ENCODE measurements at regions not wholly inside any gene's neighbourhood (a gene's known extent, or its start where the extent isn't known, plus 50 kb on each side); places are given as distances from the start of the nearest gene placed in this dataset.

DNA sequence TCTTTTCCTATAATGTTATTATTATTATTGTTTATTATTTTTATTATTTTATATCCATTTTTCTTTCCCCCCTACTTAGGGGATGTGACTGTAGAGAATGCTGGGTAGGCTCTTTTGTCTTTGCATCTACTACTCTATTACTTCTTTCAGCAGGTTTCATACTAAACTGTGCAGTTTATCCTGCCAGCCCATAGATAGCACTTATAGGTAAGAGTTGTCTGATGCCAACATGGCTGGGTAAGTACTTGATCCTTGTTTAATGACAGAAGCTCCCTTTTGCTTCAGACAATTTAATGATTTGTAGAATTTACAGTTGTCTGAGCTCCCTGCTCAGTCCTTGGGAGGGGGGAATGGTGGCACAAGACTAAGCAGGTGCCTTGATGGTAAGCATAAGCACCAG, 262.9 kb upstream of the CDH2 start:
- no peak for TF ChIP-seq POLR2A (IDR thresholded peaks at IDR 0.05)
- TF ChIP-seq, protein P1, sequence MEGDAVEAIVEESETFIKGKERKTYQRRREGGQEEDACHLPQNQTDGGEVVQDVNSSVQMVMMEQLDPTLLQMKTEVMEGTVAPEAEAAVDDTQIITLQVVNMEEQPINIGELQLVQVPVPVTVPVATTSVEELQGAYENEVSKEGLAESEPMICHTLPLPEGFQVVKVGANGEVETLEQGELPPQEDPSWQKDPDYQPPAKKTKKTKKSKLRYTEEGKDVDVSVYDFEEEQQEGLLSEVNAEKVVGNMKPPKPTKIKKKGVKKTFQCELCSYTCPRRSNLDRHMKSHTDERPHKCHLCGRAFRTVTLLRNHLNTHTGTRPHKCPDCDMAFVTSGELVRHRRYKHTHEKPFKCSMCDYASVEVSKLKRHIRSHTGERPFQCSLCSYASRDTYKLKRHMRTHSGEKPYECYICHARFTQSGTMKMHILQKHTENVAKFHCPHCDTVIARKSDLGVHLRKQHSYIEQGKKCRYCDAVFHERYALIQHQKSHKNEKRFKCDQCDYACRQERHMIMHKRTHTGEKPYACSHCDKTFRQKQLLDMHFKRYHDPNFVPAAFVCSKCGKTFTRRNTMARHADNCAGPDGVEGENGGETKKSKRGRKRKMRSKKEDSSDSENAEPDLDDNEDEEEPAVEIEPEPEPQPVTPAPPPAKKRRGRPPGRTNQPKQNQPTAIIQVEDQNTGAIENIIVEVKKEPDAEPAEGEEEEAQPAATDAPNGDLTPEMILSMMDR (IDR thresholded peaks at IDR 0.05), result no peak

Data from heart left ventricle (tissue), 13 donors.